OCI-LY7 (cell line): ENCODE measurements at regions not wholly inside any gene's neighbourhood (a gene's known extent, or its start where the extent isn't known, plus 50 kb on each side); places are given as distances from the start of the nearest gene placed in this dataset.

Experiments used
- BruUV-seq: library from RNA; stranded (reverse); fragments of 400-500 nt; replicated peaks from 2 replicates; lab custom pipeline; 2021; lab: Mats Ljungman, UMichigan
- CTCF ChIA-PET: fragments of 300-600 bp; sonication (Branson Sonifier 250); formaldehyde crosslinking; loops from one replicate; lab custom pipeline; 2022; ENCODE audit warnings: antibody characterized with exemption; ENCODE audit not compliant: unreplicated experiment; lab: Charles Lee
- POLR2A ChIA-PET: fragments of 300-600 bp; sonication (Branson Sonifier 250); formaldehyde crosslinking; loops from one replicate; lab custom pipeline; 2022; ENCODE audit warnings: antibody characterized with exemption; lab: Charles Lee
- DNase-seq: peaks from one replicate; pipeline ENCODE4 v3.0.0-alpha.2; 2015; ENCODE audit warnings: low spot score
- H2AFZ ChIP-seq: fragments of 200-600 bp; sonication (generic), shearing (Covaris generic); 2 replicates; pipeline ENCODE4 v1.6.1; 2014; ENCODE audit warnings: mild to moderate bottlenecking, antibody characterized with exemption, low read length, moderate library complexity
- H3K27ac ChIP-seq: fragments of 200-600 bp; sonication (generic); 2 replicates; pipeline ENCODE4 v1.5.1; 2014; ENCODE audit warnings: mixed run types, low read depth, mild to moderate bottlenecking, moderate library complexity, low read length, inconsistent platforms; ENCODE audit not compliant: poor library complexity, severe bottlenecking
- H3K36me3 ChIP-seq: fragments of 200-600 bp; sonication (generic); 2 replicates; pipeline ENCODE4 v1.6.1; 2014; ENCODE audit warnings: mild to moderate bottlenecking, antibody characterized with exemption, low read length, moderate library complexity, mixed read lengths; ENCODE audit not compliant: insufficient read depth
- H3K4me1 ChIP-seq: fragments of 200-600 bp; sonication (generic); 2 replicates; pipeline ENCODE4 v1.5.1; 2014; ENCODE audit warnings: mild to moderate bottlenecking, low read length; ENCODE audit not compliant: insufficient read depth, poor library complexity, severe bottlenecking
- H3K4me2 ChIP-seq: fragments of 200-600 bp; sonication (generic); 2 replicates; pipeline ENCODE4 v1.6.1; 2014; ENCODE audit warnings: mild to moderate bottlenecking, low read length
- H3K4me3 ChIP-seq: fragments of 200-600 bp; sonication (generic); 2 replicates; pipeline ENCODE4 v1.5.1; 2014; ENCODE audit warnings: mild to moderate bottlenecking, low read depth, low read length; ENCODE audit not compliant: poor library complexity, severe bottlenecking
- H3K79me2 ChIP-seq: fragments of 200-600 bp; sonication (generic); 2 replicates; pipeline ENCODE4 v1.6.1; 2016; ENCODE audit warnings: low read depth, mild to moderate bottlenecking, low read length, moderate library complexity, mixed read lengths; ENCODE audit not compliant: insufficient read depth
- H3K9me2 ChIP-seq: fragments of 200-600 bp; sonication (generic); 2 replicates; pipeline ENCODE4 v1.6.1; 2016; ENCODE audit warnings: mild to moderate bottlenecking, low read length, mixed read lengths; ENCODE audit not compliant: insufficient read depth
- H3K9me3 ChIP-seq: fragments of 200-600 bp; sonication (generic); 2 replicates; pipeline ENCODE4 v1.6.1; 2014; ENCODE audit warnings: mild to moderate bottlenecking, mixed run types, low read length, mixed read lengths
- H4K20me1 ChIP-seq: fragments of 200-600 bp; sonication (generic); 2 replicates; pipeline ENCODE4 v1.6.1; 2014; ENCODE audit warnings: mild to moderate bottlenecking, antibody characterized with exemption, low read length, moderate library complexity, mixed read lengths; ENCODE audit not compliant: insufficient read depth
- CTCF ChIP-seq: fragments of 200-600 bp; sonication (generic); conservative IDR thresholded peaks from 2 replicates; pipeline ENCODE4 v1.5.1; 2014; ENCODE audit warnings: mild to moderate bottlenecking, antibody characterized with exemption, low read length, moderate library complexity, mixed read lengths
- EZH2phosphoT487 ChIP-seq: fragments of 200-600 bp; sonication (generic); IDR thresholded peaks from 2 replicates; pipeline ENCODE4 v1.6.1; 2018; ENCODE audit warnings: low read depth, borderline replicate concordance, mild to moderate bottlenecking, mixed run types, antibody characterized with exemption, low read length, moderate library complexity, mixed read lengths
- intact Hi-C: fragments of 100-400 bp; cut with micrococcal nuclease; formaldehyde crosslinking; loops from one replicate; pipeline ENCODE4 v1.10.0; 2022; ENCODE audit not compliant: unreplicated experiment

GRCh38 chr18:59763541-59764136, 66.4 kb upstream of the CCBE1 start:
- no TSS peak for BruUV-seq
- CTCF ChIA-PET = no interaction called here
- H3K9me3 ChIP-seq = no peaks in the 10 kb centered on the region
- H2AFZ ChIP-seq = no peak overlapping the region
- H3K27ac ChIP-seq = no peak overlapping the region
- POLR2A ChIA-PET = interaction anchor here (0.5 to 1.2 kb wide), 2 partner anchors 13 to 180 kb away, joined by 4 read pairs; no protein-coding TSS in a partner anchor
- H4K20me1 ChIP-seq = no peaks in the 10 kb centered on the region
- no peaks in the 10 kb centered on the region for H3K79me2 ChIP-seq
- H3K4me2 ChIP-seq = no peak overlapping the region
- no peak overlapping the region for H3K4me3 ChIP-seq
- H3K4me1 ChIP-seq = no peaks in the 10 kb centered on the region
- TF ChIP-seq CTCF = no peak
- no peak for TF ChIP-seq EZH2phosphoT487
- no peak for DNase-seq
- H3K36me3 ChIP-seq = no peaks in the 10 kb centered on the region
- H3K9me2 ChIP-seq = no peaks in the 10 kb centered on the region
- intact Hi-C loops = no loop called here

- H3K4me2 ChIP-seq = no peak overlapping the region
- no peak for TF ChIP-seq CTCF
- TF ChIP-seq EZH2phosphoT487 = no peak
- no peak for DNase-seq
- H4K20me1 ChIP-seq = no peaks in the 10 kb centered on the region
- CTCF ChIA-PET = no interaction called here
- POLR2A ChIA-PET = interaction anchor here (0.7 kb wide), 1 partner anchor 17 kb away, joined by 3 read pairs; no protein-coding TSS in a partner anchor
- intact Hi-C loops = no loop called here
- no peak overlapping the region for H2AFZ ChIP-seq
- no TSS peak for BruUV-seq
- no peaks in the 10 kb centered on the region for H3K9me2 ChIP-seq
- no peak overlapping the region for H3K4me3 ChIP-seq
- H3K79me2 ChIP-seq = no peaks in the 10 kb centered on the region
- no peaks in the 10 kb centered on the region for H3K36me3 ChIP-seq
- no peaks in the 10 kb centered on the region for H3K4me1 ChIP-seq
- H3K27ac ChIP-seq = no peak overlapping the region
- no peaks in the 10 kb centered on the region for H3K9me3 ChIP-seq
These were observed 63.7 kb upstream of the CCBE1 start for GRCh38 chr18:59760619-59761600.
